Activated T-cell treated with anti-CD3 and anti-CD28 coated beads, Interleukin-2, amount 50 U/mL, for 72 hours (primary cell): ENCODE measurements at regions not wholly inside any gene's neighbourhood (a gene's known extent, or its start where the extent isn't known, plus 50 kb on each side); places are given as distances from the start of the nearest gene placed in this dataset.

Experiments
- ATAC-seq, 2 donors: fragments of 150-1000 bp; cut with Tn5 transposase; replicated peaks in 1 of 2; 2 replicates each; pipeline ENCODE4 v1.10.0; 2021; ENCODE audit warnings: moderate library complexity in 2 of 2, mild to moderate bottlenecking in 1 of 2
- DNase-seq, 2 donors: peaks; one replicate each; pipeline ENCODE4 v3.0.0; 2021 to 2022; ENCODE audit warnings: mixed read lengths in 1 of 2
- H3K27ac Mint-ChIP-seq: one replicate; pipeline ENCODE4 v1.8.0; 2022; ENCODE audit warnings: mild to moderate bottlenecking, moderate library complexity, mixed read lengths
- H3K27me3 Mint-ChIP-seq: one replicate; pipeline ENCODE4 v1.8.0; 2022; ENCODE audit warnings: low read depth, mixed read lengths
- H3K36me3 Mint-ChIP-seq, 2 donors: one replicate each; pipeline ENCODE4 v1.8.0; 2022; ENCODE audit warnings: mixed read lengths in 2 of 2, mild to moderate bottlenecking in 1 of 2; ENCODE audit not compliant: insufficient read depth in 2 of 2
- H3K4me1 Mint-ChIP-seq: one replicate; pipeline ENCODE4 v1.8.0; 2022; ENCODE audit warnings: low read depth, mixed read lengths
- H3K4me3 Mint-ChIP-seq, 2 donors: one replicate each; pipeline ENCODE4 v1.8.0; 2022; ENCODE audit warnings: mild to moderate bottlenecking in 2 of 2, mixed read lengths in 2 of 2, moderate library complexity in 2 of 2
- H3K9me3 Mint-ChIP-seq, 2 donors: one replicate each; pipeline ENCODE4 v1.8.0; 2022; ENCODE audit warnings: mixed read lengths in 2 of 2

DNA sequence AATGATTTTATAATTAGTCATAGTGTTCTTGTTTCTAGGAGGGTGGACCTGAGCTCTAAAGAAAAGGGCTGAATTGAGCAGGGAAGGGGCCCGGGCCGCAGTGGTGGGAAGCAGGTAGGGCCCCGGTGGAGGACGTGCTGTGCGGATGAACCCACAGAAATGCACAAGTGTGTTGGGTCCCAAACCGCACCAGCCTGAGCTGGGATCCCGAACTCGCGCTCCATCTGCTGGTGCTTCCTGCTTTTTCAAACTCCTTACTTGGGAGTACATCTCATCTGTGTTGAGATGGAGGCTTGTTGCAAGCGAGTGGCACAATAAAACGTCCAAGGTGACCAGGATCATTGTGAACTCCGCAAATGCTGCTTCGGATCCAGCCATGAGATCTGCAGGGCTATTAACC, 244.8 kb upstream of the IGF1R start:
- H3K27me3 Mint-ChIP-seq, result peaks cover 4% of the 10 kb centered on the region
- ATAC-seq (no peak), DNase-seq (no peak)
- no peaks in the 10 kb centered on the region for H3K4me1 Mint-ChIP-seq
- no peak overlapping the region for H3K4me3 Mint-ChIP-seq
- no peak overlapping the region for H3K27ac Mint-ChIP-seq
- no peaks in the 10 kb centered on the region for H3K36me3 Mint-ChIP-seq
- H3K9me3 Mint-ChIP-seq, result no peaks in the 10 kb centered on the region

DNA sequence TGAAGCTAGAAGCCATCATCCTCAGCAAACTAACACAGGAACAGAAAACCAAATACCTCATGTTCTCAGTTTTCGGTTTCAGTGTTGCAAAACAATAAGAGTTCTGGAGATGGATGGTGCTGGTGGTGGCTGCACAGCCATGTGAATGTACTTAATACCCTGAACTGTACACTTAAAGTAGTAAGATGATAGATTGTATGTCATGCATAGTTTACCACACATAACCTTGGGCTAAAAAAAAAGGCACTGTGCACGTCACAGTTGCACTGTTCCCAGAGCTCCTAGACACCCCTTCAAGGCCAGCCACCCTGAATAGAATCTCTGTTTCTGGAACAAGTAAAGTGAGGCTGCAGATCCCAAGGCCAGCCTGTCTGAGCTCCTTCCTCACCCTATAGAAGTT, 243.3 kb upstream of the IGF1R start:
- Mint-ChIP-seq H3K4me3 (no peak overlapping the region), H3K4me1 (no peaks in the 10 kb centered on the region), H3K36me3 (no peaks in the 10 kb centered on the region), H3K9me3 (no peaks in the 10 kb centered on the region), H3K27ac (no peak overlapping the region), H3K27me3 (no peaks in the 10 kb centered on the region)
- DNase-seq (no peak), ATAC-seq (no peak)

DNA sequence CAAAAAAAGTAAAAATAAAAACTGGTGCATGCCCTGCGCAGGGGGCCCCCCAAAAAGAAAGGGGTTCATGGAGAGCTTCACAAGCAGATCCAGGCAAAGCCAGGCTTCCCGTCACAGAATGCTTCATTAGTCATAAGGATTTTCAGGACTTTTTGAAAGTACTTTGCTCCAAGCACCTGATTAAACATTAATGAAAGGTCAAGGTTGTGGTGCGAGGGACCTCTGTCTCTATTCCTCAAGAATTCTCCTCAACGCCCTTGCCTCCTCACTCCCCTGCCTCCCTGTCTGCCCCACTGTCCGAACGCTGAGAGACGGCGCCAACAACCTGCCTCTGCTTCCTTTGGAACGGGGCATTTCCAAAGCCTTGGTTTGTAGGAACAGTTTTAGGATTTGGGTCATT, 240.1 kb upstream of the IGF1R start:
- no peak for DNase-seq
- no peak overlapping the region for H3K27ac Mint-ChIP-seq
- H3K4me1 Mint-ChIP-seq, result no peaks in the 10 kb centered on the region
- no peak for ATAC-seq
- H3K4me3 Mint-ChIP-seq, result no peak overlapping the region
- no peaks in the 10 kb centered on the region for H3K36me3 Mint-ChIP-seq
- peaks cover 7% of the 10 kb centered on the region for H3K27me3 Mint-ChIP-seq
- H3K9me3 Mint-ChIP-seq, result peaks cover 0 to 1% of the 10 kb centered on the region in 2 donors

- no peak for DNase-seq
- H3K27me3 Mint-ChIP-seq, result peaks cover 7% of the 10 kb centered on the region
- H3K4me1 Mint-ChIP-seq, result no peaks in the 10 kb centered on the region
- peaks cover 0 to 1% of the 10 kb centered on the region in 2 donors for H3K9me3 Mint-ChIP-seq
- no peak for ATAC-seq
- no peak overlapping the region for H3K4me3 Mint-ChIP-seq
- no peaks in the 10 kb centered on the region for H3K36me3 Mint-ChIP-seq
- no peak overlapping the region for H3K27ac Mint-ChIP-seq
Observed at GRCh38 chr15:98410328-98410727, 238.0 kb upstream of the IGF1R start.

DNA sequence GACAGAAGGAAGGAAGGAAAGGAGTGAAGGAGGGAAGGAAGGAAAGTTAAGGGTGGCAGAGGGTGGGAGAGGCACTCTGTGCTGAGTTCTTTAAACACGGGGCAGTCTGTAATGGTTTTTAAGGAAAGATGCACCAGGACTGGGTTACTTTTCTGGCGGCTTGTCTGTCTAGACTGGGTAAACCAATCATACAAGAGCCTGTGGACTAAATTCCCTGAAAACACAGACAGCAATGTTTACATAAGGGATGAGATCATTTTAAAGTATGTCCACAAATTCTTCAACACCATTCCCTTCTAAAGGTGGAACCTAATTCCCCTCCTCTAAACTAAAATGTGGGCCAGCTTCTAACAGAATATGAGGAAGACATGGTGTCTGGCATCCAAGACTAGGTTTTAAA, 235.5 kb upstream of the IGF1R start:
- DNase-seq, result no peak
- Mint-ChIP-seq H3K27me3 (peaks cover 7% of the 10 kb centered on the region), H3K4me3 (no peak overlapping the region), H3K9me3 (peaks cover 0 to 1% of the 10 kb centered on the region in 2 donors), H3K36me3 (no peaks in the 10 kb centered on the region), H3K4me1 (no peaks in the 10 kb centered on the region), H3K27ac (no peak overlapping the region)
- ATAC-seq, result no peak

- peaks cover 0 to 1% of the 10 kb centered on the region in 2 donors for H3K9me3 Mint-ChIP-seq
- no peak overlapping the region for H3K4me3 Mint-ChIP-seq
Observed at GRCh38 chr15:98413933-98414546, 234.3 kb upstream of the IGF1R start.

DNA sequence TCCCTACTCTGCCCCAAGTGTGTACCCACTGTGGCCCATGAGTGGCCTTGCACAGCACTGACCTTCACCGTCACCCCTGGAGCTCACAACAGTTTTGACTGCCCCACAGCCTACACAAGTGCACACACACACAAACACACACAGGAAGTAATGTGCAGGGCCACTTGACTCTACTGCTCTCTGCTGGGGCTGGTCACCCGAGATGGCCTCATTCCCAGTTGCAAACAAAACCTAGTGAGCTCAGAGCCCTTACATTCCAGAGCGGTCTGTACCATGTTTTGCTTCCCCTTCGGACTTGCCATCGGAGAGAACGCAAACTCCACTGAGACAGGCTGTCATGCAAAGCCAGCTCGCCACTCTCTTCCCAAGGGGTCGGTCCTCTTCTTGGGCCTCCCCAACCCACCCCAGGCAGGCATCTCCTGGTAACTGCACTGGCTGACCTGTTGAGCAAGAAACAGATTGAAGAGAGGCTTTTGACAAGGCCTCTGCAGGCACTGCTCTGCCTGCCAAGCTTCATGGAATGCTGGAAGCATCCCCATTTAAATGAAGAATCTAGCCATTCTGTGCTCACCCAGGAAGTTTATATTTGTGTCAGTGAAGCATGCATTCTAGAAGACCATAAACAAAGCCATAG, 232.0 kb upstream of the IGF1R start:
- H3K27me3 Mint-ChIP-seq, result peaks cover 22% of the 10 kb centered on the region

More at GRCh38 chr15:98413933-98414546, 234.3 kb upstream of the IGF1R start:
- Mint-ChIP-seq H3K27ac (no peak overlapping the region), H3K27me3 (peaks cover 16% of the 10 kb centered on the region), H3K36me3 (no peaks in the 10 kb centered on the region), H3K4me1 (no peaks in the 10 kb centered on the region)
- ATAC-seq, result no peak
- no peak for DNase-seq

DNA sequence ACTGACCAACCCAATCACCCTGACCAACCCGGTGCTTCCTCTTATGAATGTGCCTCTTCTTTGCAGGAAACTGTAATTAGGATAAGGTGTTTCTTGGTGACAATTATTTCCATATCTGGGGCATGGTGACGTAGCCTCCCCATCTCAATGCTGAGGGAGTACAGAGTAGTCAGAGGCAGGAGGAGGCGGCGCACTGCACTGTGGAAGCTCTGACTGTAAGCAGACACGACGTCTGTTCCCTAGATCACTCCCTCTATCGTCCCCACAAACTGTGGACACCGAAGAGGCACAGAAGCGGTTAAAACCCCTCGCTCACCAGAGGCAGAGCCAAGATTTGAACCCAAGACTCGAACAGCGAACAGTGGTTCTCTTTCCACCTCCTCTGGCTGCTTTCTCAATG, 231.0 kb upstream of the IGF1R start:
- H3K27me3 Mint-ChIP-seq, result peaks cover 27% of the 10 kb centered on the region
- no peak overlapping the region for H3K4me3 Mint-ChIP-seq
- peaks cover 4% of the 10 kb centered on the region for H3K4me1 Mint-ChIP-seq
- H3K27ac Mint-ChIP-seq, result no peak overlapping the region
- DNase-seq (no peak), ATAC-seq (no peak)
- H3K36me3 Mint-ChIP-seq, result no peaks in the 10 kb centered on the region
- no peaks in the 10 kb centered on the region for H3K9me3 Mint-ChIP-seq

More for the DNA sequence above, 232.0 kb upstream of the IGF1R start:
- H3K27ac Mint-ChIP-seq, result no peak overlapping the region
- H3K36me3 Mint-ChIP-seq, result no peaks in the 10 kb centered on the region
- no peak overlapping the region for H3K4me3 Mint-ChIP-seq
- no peaks in the 10 kb centered on the region for H3K4me1 Mint-ChIP-seq
- no peak for DNase-seq
- no peak for ATAC-seq
- peaks cover 0 to 1% of the 10 kb centered on the region in 2 donors for H3K9me3 Mint-ChIP-seq

DNA sequence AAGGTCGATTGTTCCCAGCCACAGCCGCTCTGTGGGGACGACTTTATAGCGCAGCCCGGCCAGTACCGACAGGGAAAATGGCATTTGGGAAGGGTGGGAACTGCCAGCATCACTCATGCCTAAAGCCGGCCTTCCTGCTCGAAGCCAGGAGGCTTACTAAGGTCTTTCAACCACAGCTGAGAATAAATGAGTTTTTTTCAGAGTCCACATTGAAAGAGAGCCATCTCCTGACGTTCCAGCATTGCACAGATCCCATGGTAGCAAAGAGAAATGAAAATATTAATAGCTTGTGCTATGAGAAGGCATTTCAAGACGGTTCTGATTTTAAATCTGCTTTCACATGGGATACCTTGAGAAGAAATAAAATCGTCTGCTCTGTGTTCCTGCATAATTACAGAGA, 230.2 kb upstream of the IGF1R start:
- no peak overlapping the region for H3K4me3 Mint-ChIP-seq
- no peaks in the 10 kb centered on the region for H3K36me3 Mint-ChIP-seq
- H3K27ac Mint-ChIP-seq, result no peak overlapping the region
- H3K27me3 Mint-ChIP-seq, result peaks cover 35% of the 10 kb centered on the region
- H3K4me1 Mint-ChIP-seq, result peaks cover 4% of the 10 kb centered on the region
- ATAC-seq, result no peak
- DNase-seq, result no peak
- no peaks in the 10 kb centered on the region for H3K9me3 Mint-ChIP-seq

DNA sequence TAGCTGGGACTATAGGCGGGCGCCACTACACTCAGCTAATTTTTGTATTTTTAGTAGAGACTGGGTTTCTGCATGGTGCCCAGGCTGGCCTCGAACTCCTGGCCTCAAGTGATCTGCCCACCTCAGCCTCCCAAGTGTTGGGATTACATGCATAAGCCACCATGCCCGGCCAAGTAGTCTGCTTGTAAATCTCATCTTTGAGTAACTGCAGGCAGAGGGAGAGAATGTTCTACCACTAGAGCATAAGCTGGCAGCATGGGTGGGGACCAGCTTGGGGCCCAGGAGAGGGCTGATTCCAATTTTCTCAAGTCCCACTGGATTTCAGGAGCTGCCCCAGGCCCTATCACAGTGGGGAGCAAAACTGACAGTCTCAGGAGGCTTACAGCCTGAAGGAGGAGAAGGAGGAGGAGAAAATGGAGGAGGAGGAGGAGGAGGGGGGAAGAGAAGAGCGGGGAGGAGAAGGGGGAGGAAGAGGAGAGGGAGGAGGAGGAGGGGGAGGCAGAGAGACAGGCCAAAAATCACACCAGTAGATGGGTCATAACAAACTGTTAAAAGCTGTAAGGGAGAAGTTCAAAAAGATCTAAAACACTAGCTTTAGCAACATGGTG, 229.1 kb upstream of the IGF1R start:
- no peaks in the 10 kb centered on the region for H3K36me3 Mint-ChIP-seq
- peaks cover 4% of the 10 kb centered on the region for H3K4me1 Mint-ChIP-seq
- ATAC-seq (no peak), DNase-seq (no peak)
- no peak overlapping the region for H3K27ac Mint-ChIP-seq
- peaks cover 36% of the 10 kb centered on the region for H3K27me3 Mint-ChIP-seq
- H3K9me3 Mint-ChIP-seq, result no peaks in the 10 kb centered on the region
- no peak overlapping the region for H3K4me3 Mint-ChIP-seq

GRCh38 chr15:98420837-98421236, 227.5 kb upstream of the IGF1R start:
- peaks cover 4% of the 10 kb centered on the region for H3K4me1 Mint-ChIP-seq
- no peak for DNase-seq
- no peak overlapping the region for H3K4me3 Mint-ChIP-seq
- no peak overlapping the region for H3K27ac Mint-ChIP-seq
- H3K9me3 Mint-ChIP-seq, result no peaks in the 10 kb centered on the region
- ATAC-seq, result no peak
- peaks cover 51% of the 10 kb centered on the region for H3K27me3 Mint-ChIP-seq
- no peaks in the 10 kb centered on the region for H3K36me3 Mint-ChIP-seq

DNA sequence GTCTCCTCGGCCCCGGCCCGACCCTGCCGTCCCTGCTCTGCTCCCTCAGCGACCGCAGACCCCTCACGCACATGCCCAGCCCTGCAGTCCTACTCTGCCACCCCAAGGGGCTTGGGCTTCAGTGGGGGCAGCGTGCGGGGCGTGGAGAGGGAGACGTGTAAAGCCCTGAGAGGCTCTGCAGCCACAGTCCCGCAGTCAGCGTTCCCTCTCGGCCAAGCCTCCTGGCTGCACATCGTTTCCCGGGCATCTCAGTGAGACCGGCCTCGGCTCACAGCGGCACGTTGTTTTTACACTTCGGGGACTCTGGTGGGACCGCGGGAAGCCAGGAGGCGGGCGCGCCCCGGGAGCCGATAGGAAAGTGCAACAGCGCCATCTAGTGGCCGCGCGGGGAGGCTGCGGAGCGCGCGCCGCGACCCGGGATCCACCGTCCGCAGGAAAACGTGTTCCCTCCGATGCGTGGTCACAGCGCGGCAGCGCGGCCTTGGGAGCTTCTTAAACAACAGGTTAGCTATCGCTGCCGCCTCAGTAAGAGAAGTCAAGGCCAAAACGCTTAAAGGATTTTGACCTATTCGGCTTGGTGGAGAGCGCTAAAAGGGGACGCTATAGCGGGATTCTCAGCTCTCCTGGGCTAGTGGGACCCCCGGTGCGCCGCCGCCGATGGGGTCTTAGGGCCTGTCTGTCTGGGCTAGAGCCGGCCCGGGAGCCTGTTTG, 226.8 kb upstream of the IGF1R start:
- Mint-ChIP-seq H3K4me3 (peak overlapping the region; percentile 34 to 59), H3K27me3 (peaks cover 59% of the 10 kb centered on the region), H3K9me3 (no peaks in the 10 kb centered on the region), H3K4me1 (peaks cover 4% of the 10 kb centered on the region), H3K27ac (no peak overlapping the region), H3K36me3 (no peaks in the 10 kb centered on the region)
- DNase-seq, result peak; percentile 65 to 69
- ATAC-seq, result peak; percentile 76 to 83

GRCh38 chr15:98422130-98422478, 226.2 kb upstream of the IGF1R start:
- Mint-ChIP-seq H3K4me3 (no peak overlapping the region), H3K27ac (no peak overlapping the region), H3K27me3 (peaks cover 62% of the 10 kb centered on the region), H3K4me1 (peaks cover 4% of the 10 kb centered on the region), H3K9me3 (no peaks in the 10 kb centered on the region), H3K36me3 (no peaks in the 10 kb centered on the region)
- ATAC-seq (peak in 1 of 2 donors; percentile 18), DNase-seq (no peak)
